ENCODE measurements at regions not wholly inside any gene's neighbourhood (a gene's known extent, or its start where the extent isn't known, plus 50 kb on each side); places are given as distances from the start of the nearest gene placed in this dataset.

DNA sequence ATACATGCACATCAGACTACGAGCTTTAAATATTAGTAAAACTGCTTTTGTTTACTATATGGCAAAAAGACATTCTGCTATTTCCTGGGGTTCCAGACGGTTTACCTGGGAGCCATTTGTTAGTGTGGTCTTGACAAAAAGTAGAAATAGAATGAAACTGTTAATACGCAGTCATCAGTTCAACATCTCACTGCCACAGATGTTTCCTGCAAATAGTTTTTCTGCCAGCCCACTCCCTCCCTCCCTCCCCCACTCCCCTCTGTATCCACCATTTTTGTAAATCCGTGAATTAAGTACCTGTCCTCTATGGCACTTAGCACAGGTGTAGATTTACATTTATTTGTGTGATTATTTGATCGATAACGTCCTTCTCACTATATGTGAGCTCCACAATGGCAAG is 74.6 kb upstream of the TPK1 start:
- no peak overlapping the region for H3K4me3 ChIP-seq (ENCODE audit: low read depth, low read length)
- no peak for DNase-seq (ENCODE audit: low read depth)
- TF ChIP-seq, protein P1, sequence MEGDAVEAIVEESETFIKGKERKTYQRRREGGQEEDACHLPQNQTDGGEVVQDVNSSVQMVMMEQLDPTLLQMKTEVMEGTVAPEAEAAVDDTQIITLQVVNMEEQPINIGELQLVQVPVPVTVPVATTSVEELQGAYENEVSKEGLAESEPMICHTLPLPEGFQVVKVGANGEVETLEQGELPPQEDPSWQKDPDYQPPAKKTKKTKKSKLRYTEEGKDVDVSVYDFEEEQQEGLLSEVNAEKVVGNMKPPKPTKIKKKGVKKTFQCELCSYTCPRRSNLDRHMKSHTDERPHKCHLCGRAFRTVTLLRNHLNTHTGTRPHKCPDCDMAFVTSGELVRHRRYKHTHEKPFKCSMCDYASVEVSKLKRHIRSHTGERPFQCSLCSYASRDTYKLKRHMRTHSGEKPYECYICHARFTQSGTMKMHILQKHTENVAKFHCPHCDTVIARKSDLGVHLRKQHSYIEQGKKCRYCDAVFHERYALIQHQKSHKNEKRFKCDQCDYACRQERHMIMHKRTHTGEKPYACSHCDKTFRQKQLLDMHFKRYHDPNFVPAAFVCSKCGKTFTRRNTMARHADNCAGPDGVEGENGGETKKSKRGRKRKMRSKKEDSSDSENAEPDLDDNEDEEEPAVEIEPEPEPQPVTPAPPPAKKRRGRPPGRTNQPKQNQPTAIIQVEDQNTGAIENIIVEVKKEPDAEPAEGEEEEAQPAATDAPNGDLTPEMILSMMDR (IDR thresholded peaks at IDR 0.05; ENCODE audit: insufficient read depth, low read length): no peak

DNA sequence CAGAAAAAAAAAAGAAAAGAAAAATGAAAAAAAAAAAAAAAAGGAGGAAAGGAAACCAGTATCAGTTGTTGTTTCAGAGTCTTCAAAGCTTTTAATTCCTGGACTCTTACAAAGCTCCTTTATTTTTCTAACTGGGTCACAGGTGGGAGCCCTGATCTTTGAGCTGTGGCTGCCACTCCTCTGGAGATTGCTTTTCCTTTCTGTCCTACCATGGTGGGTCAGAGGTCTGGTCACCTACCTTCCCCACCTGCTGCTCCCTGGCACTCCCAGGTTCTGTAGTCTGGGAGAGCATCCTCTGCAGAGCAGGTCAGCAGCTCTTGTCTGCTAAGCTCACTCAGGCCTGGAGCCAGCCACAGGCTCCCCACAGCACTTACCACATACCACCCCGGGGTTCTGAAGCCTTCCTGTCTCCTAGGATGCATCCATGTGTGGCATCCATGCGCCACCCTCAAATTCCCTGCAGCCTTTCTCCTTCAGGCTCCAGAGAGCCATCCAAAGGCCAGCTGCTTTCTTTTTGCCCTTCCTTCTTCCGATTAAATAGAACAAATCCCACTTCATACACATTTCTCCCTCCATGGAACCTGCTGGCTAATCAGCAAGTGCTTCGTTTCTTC is 73.2 kb upstream of the TPK1 start:
- H3K4me3 ChIP-seq (ENCODE audit: low read depth, low read length): no peak overlapping the region
- no peak for DNase-seq (ENCODE audit: low read depth)
- TF ChIP-seq, protein P1 (IDR thresholded peaks at IDR 0.05; ENCODE audit: insufficient read depth, low read length): no peak

DNA sequence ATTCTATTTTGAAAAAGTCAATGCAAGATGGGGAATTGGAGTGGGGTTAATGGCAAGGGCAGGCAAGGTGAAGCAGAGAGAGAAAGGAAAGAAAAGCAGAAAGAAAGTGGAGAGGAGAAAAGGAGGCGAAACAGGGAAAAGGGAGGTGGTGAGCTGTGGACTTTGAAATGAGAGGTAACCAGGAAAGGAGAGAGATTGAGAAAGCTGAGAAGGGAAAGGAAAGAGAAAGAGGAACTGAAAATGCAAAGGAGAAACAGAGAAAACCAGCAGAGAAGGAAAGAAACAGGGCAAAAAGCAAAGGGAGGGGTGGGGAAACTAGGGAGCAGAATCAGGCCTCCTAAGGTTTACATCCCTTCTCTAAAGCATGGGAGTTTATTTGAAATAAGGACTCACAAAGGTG is 72.5 kb upstream of the TPK1 start:
- TF ChIP-seq, protein P1 (IDR thresholded peaks at IDR 0.05; ENCODE audit: insufficient read depth, low read length): no peak
- no peak for DNase-seq (ENCODE audit: low read depth)

DNA sequence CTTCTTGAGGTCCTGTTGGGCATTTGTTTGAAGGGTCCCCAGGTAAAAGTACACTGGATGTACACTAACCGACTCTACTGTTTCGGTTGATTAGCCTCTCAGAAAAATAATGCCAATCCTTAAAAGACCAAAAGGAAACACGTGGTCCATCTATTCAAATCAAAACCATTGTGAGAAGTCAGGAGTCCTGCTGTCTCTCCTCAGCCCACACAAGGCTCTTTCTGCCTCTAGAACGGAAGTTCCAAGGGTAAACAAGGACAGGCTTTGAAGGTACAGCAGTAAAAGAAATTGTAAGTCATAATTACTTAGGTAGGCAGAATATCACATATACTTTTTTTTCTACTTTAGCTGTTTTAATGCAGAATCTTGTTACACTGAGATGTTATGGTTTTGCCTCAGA is 71.7 kb upstream of the TPK1 start:
- TF ChIP-seq, protein P1 (IDR thresholded peaks at IDR 0.05; ENCODE audit: insufficient read depth, low read length): no peak
- no peak for DNase-seq (ENCODE audit: low read depth)
- no peak overlapping the region for H3K4me3 ChIP-seq (ENCODE audit: low read depth, low read length)

More for the DNA sequence above, 72.5 kb upstream of the TPK1 start:
- H3K4me3 ChIP-seq (ENCODE audit: low read depth, low read length): no peak overlapping the region

DNA sequence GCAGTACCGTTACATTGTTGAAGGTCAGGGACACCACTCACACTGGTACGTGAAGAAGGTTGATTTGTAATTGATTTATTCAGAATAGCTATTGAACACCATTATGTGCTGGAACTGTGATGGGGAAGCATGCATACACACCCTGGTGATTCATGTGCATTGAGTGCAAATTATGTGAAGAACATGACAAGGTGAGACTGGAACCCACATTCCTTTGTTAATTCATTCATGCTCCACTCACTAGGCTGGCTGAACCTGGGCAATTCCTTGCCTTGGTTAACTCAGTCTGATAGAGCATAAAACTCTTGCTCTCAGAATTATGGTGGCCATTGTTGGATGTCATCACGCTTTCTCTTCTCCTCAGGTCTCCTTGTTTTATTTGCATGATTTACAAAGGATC is 67.3 kb upstream of the TPK1 start:
- TF ChIP-seq, protein P1 (IDR thresholded peaks at IDR 0.05; ENCODE audit: insufficient read depth, low read length): no peak
- H3K4me3 ChIP-seq (ENCODE audit: low read depth, low read length): no peak overlapping the region
- no peak for DNase-seq (ENCODE audit: low read depth)

DNA sequence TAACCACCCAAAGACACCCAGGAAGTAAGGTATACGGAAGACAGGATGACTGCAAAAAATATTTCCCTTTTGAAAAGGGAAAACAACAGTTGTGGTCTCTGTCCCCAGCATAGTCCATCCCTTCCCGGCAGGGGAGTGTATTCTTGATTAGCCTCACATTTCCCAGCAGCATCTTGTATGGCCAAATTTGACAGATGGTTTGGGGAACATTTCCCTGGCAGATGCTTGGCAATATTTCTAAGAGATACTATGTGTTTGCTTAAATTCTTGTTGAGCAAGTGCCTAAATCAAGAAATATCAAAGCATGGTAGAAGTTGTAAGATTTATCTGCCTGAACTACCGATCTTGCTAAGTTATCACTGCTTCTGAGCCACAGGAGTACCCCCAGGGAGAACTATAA is 56.9 kb upstream of the TPK1 start:
- no peak for DNase-seq (ENCODE audit: low read depth)
- TF ChIP-seq, protein P1 (IDR thresholded peaks at IDR 0.05; ENCODE audit: insufficient read depth, low read length): no peak
- no peak overlapping the region for H3K4me3 ChIP-seq (ENCODE audit: low read depth, low read length)
